Endometrial microvascular endothelial cells (primary cell): ENCODE measurements at regions not wholly inside any gene's neighbourhood (a gene's known extent, or its start where the extent isn't known, plus 50 kb on each side); places are given as distances from the start of the nearest gene placed in this dataset.

Experiments used
- in situ Hi-C: cut with HindIII; loops from 2 replicates; pipeline ENCODE4 v1.10.0; 2017; ENCODE audit warnings: low sequenced_read_pairs, low pct_unique_long_range_greater_than_20kb; ENCODE audit errors: inconsistent ontology term

GRCh38 chr4:12584116-12584875 lies 899.8 kb downstream of the RAB28 start:
- in situ Hi-C loops = no loop called here

DNA sequence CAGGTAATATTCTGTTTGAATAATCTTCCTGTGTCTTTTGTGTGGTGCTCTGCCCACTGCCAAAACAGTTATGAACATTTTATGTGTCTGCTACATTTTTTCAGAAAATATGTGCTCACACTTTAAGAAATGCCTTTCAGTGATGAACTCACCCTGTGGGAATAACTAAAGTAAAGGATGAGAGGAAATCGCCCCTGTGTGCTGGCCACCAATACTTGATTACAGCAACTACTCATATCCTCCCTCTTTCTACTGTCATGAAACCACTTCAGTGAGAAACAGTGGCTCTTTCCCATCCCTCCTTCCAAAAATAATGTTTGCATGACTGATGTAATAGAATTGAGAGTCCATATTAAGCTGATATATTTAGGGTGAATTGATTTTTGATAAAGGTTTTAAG lies 900.9 kb downstream of the RAB28 start:
- in situ Hi-C loops = no loop called here

- in situ Hi-C loops = no loop called here
These were observed 903.4 kb downstream of the RAB28 start for GRCh38 chr4:12580787-12581186.

- in situ Hi-C loops = no loop called here
These were observed 905.0 kb downstream of the RAB28 start for GRCh38 chr4:12579172-12579571.

- in situ Hi-C loops = no loop called here
These were observed 907.7 kb downstream of the RAB28 start for GRCh38 chr4:12576409-12576808.

DNA sequence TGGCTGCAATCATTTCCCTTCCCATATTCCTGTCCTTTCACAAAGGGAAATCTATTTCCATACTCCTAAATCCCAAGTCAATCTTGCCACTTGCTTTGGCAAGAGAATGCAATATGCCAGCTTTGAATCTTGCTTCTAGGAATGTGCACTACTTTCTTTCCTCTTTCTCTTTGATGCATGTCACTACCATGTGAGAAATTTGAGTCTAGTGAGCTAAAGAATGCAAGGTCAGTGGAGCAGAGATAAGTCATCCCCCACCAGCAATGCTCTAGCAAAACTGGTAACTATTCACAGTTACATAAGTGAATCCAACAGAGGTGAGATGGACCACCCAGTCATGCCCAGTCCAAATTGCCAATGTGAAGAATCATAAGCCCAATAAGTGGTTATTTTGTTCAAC lies 910.4 kb downstream of the RAB28 start:
- in situ Hi-C loops = no loop called here

DNA sequence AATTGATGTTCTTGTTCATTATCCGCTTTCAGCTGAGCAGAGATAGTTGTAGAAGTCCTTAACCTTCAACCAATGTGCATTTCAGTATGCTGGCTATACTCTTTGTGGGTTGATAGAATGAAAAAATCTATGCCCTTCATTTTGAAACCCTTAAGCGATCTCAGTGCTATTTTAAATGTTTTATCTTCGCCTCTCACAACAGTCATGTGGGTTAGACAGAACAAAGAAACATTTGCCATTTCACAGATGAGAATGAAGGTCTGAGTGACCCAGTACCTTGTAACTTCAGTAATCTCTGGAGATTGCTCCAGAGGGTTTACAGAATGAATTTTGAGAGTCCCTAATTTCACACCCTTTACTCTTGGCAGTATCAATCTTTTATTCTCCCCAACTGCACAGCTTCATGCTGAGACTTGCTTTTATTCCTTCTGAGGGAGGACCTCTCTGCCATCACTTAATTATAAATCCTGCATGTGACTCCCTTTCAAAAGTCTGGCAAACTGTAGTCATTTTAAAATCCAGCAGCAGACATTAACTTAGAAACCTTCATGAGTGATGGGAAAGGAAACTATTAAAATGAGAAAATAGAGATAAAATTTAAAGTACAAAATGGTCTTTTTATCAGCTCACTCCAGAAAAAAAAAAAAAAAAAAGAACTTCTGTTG lies 921.5 kb downstream of the RAB28 start:
- in situ Hi-C loops = no loop called here

GRCh38 chr4:12562021-12562420 lies 922.1 kb downstream of the RAB28 start:
- in situ Hi-C loops = no loop called here

- in situ Hi-C loops = no loop called here
These were observed 929.1 kb downstream of the RAB28 start for GRCh38 chr4:12555011-12555410.

DNA sequence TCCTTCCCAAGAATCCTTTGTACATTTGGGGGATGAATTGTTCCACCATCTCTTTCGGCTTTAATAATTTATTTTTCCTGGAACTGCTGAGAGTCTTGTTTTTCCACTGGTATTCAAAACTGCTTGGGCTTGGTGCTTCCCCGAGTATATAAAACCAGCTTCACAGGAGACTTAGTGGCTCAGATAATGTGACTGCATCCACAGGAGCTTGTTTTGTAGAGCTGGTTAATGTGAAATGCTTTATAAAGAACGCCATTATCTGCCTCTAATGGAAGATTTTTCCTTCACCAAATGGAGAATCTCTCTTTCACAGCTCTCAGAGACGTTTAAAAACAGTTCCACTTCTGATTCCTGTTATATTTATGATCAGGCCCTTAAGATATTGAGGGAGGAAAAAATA lies 935.5 kb downstream of the RAB28 start:
- in situ Hi-C loops = no loop called here

- in situ Hi-C loops = no loop called here
These were observed 938.3 kb downstream of the RAB28 start for GRCh38 chr4:12545812-12546211.

DNA sequence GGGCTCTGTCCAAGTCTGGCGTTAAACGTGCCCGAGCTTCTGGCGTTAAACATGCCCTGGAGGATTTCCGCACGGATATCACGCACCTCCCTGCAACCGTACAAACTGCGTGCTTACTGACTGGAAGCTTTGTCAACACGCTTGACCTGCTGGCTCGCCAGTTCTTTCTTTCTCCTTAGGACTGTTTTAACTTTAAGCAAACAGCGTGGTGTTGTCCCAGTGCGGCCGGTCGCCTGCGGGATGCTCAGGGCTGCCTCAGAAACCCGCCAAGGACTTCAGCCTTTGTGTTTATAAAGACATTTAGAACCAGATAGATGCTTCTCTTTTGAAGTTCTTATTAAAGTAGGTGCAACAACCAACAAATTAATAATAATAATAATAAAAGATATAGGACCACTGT lies 946.0 kb downstream of the RAB28 start:
- in situ Hi-C loops = no loop called here

- in situ Hi-C loops = no loop called here
These were observed 949.5 kb downstream of the RAB28 start for GRCh38 chr4:12534684-12535083.

DNA sequence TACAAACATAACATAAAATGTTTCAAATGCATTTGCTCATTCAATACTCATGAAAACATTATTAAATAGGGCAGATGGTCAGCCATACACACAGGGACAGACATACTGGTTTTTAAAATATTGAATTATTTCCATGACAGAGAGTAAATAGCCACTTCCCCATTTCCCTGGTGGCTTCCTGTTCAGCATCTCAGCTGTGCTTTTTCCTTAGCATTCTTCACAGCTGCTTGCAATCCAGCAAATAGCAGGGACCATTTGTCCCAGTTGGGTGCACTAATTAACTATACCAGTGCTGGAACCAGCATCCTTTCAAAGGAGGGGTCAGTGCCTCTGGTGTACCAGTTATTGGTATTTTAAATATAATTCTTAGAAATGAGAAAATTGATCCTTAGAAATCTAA lies 964.7 kb downstream of the RAB28 start:
- in situ Hi-C loops = no loop called here

DNA sequence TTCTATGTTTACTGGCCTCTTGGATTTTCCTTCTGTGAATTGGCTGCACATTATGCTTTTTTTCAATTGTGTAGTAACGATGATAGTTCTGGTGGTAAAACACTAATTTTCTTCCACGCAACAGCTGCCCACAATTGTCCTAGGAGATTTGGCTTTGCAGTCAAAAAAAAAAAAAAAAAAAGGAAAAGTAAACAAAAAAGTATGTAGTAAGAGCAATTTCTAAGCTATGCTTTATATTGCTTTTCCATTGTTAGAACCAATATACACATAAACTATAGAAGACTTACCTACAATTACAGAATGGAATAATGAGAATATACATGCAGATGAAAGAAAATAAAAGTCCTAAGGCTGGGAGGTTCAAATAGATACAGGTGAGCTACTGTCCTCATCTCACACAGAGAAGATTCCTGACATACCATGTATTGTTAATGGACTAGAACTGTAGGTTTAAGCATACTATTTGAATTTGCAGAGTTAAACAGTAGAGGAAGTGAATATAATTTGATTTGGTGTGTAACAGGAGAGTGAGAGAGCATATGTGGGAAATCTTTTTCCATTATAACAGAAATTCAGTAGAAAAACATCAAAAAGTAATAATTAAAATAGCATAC lies 976.2 kb downstream of the RAB28 start:
- in situ Hi-C loops = no loop called here

DNA sequence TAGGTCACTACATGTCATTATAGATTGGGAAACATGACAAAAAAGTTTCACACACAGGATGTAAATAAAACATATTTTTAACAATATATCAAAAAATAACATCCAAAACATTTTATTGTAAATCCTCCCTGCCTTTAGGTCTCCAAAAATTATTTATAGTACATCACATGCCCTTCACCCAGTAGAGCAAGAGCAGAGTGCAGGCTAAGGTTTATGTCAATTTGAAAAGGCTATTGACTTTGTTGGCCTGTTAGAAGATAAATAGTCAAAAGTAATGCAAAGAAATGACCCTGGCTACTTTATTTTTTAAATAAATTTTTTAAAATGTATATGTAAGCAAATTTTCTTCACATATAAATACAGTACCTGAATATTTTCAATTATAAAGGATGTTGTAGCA lies 983.7 kb downstream of the RAB28 start:
- in situ Hi-C loops = no loop called here

- in situ Hi-C loops = no loop called here
These were observed 984.4 kb downstream of the RAB28 start for GRCh38 chr4:12499693-12500092.

DNA sequence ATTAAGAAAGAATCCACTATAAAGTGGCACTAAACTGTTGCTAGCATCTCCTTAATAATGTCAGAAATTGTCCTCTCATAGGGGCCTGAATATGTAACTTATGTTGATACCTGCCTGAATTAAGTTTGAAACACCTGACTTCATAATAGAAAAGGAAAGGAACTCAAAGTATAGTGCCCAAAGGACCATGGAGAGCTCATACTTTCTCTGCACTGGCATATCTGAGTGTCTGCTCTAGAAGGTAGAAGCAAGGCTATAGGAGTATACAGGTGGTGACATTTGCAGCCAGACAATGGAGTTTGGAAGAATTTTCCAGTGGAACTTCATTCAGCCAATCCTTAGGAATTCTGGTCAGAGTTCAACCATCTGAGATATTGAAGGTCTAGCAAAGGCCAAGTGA lies 988.9 kb downstream of the RAB28 start:
- in situ Hi-C loops = no loop called here

DNA sequence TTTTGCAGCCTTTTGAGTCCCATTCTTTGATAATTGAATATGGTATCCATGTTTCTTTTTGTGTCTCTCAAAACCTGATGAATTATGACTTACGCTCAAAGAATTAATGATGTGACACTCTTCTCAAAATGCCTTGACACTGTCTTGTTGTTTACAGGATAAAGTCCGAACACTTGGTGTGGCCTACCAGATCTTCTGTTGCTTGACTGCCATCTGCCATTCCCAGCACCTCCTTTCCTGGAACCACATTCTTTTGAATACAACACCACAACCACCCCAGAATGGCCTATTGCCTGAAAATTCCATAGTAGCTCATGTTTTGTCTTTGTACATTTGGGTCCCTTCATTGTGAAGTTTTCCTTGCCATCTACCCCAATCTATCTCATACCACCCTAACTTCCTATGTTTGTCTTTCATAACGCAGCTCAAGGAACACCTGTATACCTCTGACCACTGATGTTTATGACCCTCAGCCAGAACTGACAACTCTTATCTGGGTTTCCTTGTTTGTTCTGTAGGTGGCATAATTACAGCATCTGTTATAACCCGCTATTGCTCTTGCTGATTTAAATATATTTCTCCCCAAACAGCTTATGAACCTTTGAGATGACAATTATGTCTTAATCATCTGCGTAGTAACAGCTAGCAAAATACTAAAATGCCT lies 991.3 kb downstream of the RAB28 start:
- in situ Hi-C loops = no loop called here

- in situ Hi-C loops = no loop called here
These were observed 995.5 kb downstream of the RAB28 start for GRCh38 chr4:12488672-12489071.
